ENCODE measurements at regions not wholly inside any gene's neighbourhood (a gene's known extent, or its start where the extent isn't known, plus 50 kb on each side); places are given as distances from the start of the nearest gene placed in this dataset.

GRCh38 chr6:14591998-14592397, 474.4 kb downstream of the CD83 start:
- TF ChIP-seq SIN3A (IDR thresholded peaks at IDR 0.05; ENCODE audit: borderline replicate concordance, insufficient read depth, low read depth, low read length) (no peak), TCF7L2 (IDR thresholded peaks at IDR 0.05; ENCODE audit: low read depth, low read length) (no peak), POLR2AphosphoS5 (IDR thresholded peaks at IDR 0.05; ENCODE audit: low read depth, low read length) (no peak), REST (IDR thresholded peaks at IDR 0.05; ENCODE audit: insufficient read depth in 1 of 2, low read depth in 2 of 2, low read length in 1 of 2) (no peak), CTCF (IDR thresholded peaks at IDR 0.05) (no peak)
- no peak overlapping the region for H3K4me3 ChIP-seq (ENCODE audit: low read depth in 2 of 2, low read length in 2 of 2)
- no peak for ATAC-seq
- CTCF ChIA-PET, result no interaction called here
- in situ Hi-C loops (cut with HindIII; ENCODE audit: low pct_unique_long_range_greater_than_20kb, low sequenced_read_pairs) (no loop called here), intact Hi-C loops (cut with micrococcal nuclease; ENCODE audit: unreplicated experiment) (no loop called here)
- no peaks in the 10 kb centered on the region for H3K36me3 ChIP-seq (ENCODE audit: control insufficient read depth, insufficient read depth, low read length)
- DNase-seq (ENCODE audit: low read depth, low spot score), result no peak
- no peaks in the 10 kb centered on the region for H3K4me1 ChIP-seq (ENCODE audit: control insufficient read depth, insufficient read depth, low read length)
- POLR2A ChIA-PET, result no interaction called here
- H3K27ac ChIP-seq (ENCODE audit: low read length), result no peak overlapping the region
- H3K9me3 ChIP-seq (ENCODE audit: control insufficient read depth, insufficient read depth, low read depth, low read length), result no peaks in the 10 kb centered on the region
- H3K27me3 ChIP-seq (ENCODE audit: control insufficient read depth, insufficient read depth, low read length), result no peaks in the 10 kb centered on the region; the same call in 1 of the 2 replicates
- BruUV-seq (replicated peaks), result no TSS peak

- Histone ChIP-seq H3K9me3 (ENCODE audit: control insufficient read depth, insufficient read depth, low read depth, low read length) (no peaks in the 10 kb centered on the region), H3K27ac (ENCODE audit: low read length) (no peak overlapping the region), H3K36me3 (ENCODE audit: control insufficient read depth, insufficient read depth, low read length) (no peaks in the 10 kb centered on the region), H3K4me1 (ENCODE audit: control insufficient read depth, insufficient read depth, low read length) (no peaks in the 10 kb centered on the region), H3K4me3 (ENCODE audit: low read depth in 2 of 2, low read length in 2 of 2) (no peak overlapping the region), H3K27me3 (ENCODE audit: control insufficient read depth, insufficient read depth, low read length) (no peaks in the 10 kb centered on the region; the same call in 1 of the 2 replicates)
- in situ Hi-C loops (cut with HindIII; ENCODE audit: low pct_unique_long_range_greater_than_20kb, low sequenced_read_pairs), result no loop called here
- no peak for TF ChIP-seq TCF7L2 (IDR thresholded peaks at IDR 0.05; ENCODE audit: low read depth, low read length)
- no peak for TF ChIP-seq POLR2AphosphoS5 (IDR thresholded peaks at IDR 0.05; ENCODE audit: low read depth, low read length)
- TF ChIP-seq SIN3A (IDR thresholded peaks at IDR 0.05; ENCODE audit: borderline replicate concordance, insufficient read depth, low read depth, low read length), result no peak
- TF ChIP-seq REST (IDR thresholded peaks at IDR 0.05; ENCODE audit: insufficient read depth in 1 of 2, low read depth in 2 of 2, low read length in 1 of 2), result no peak
- TF ChIP-seq CTCF (IDR thresholded peaks at IDR 0.05), result no peak
- ATAC-seq (no peak), DNase-seq (ENCODE audit: low read depth, low spot score) (no peak)
- no TSS peak for BruUV-seq (replicated peaks)
- CTCF ChIA-PET, result no interaction called here
- POLR2A ChIA-PET, result no interaction called here
- intact Hi-C loops (cut with micrococcal nuclease; ENCODE audit: unreplicated experiment), result no loop called here
Measured at GRCh38 chr6:14593286-14593685, 475.7 kb downstream of the CD83 start.
